ENCODE measurements at regions not wholly inside any gene's neighbourhood (a gene's known extent, or its start where the extent isn't known, plus 50 kb on each side); places are given as distances from the start of the nearest gene placed in this dataset.

DNA sequence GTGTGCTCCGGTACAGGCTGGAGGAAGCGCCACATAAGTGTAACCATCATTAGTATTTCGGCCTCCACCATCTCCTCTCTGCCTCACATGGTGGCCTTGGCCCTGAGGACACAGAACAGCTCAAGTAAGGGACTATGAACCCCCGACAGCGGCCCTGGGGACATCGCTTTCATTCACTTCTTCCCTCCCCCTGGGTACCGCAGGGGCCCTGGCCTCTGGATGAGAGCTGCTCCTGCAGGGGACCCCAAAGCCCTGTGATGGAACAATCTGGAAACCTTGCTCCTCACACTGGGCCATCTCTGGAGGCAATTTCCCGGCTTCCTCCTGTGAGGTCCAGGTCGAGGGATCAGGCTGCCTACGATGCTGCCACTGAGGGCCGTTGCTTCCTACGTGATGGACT, 565.5 kb downstream of the BRD1 start:
- Histone ChIP-seq H3K27ac (ENCODE audit: low read length) (no peak overlapping the region), H3K4me1 (ENCODE audit: control insufficient read depth in 1 of 2, insufficient read depth in 2 of 2, low read length in 2 of 2) (no peaks in the 10 kb centered on the region), H3K9me3 (ENCODE audit: control insufficient read depth in 1 of 2, low read length in 2 of 2) (no peaks in the 10 kb centered on the region), H3K4me3 (ENCODE audit: low read depth in 1 of 2, low read length in 2 of 2) (no peak overlapping the region), H3K36me3 (ENCODE audit: control insufficient read depth in 1 of 2, insufficient read depth in 2 of 2, low read length in 2 of 2) (no peaks in the 10 kb centered on the region), H3K27me3 (ENCODE audit: low read depth, low read length) (no peaks in the 10 kb centered on the region)

DNA sequence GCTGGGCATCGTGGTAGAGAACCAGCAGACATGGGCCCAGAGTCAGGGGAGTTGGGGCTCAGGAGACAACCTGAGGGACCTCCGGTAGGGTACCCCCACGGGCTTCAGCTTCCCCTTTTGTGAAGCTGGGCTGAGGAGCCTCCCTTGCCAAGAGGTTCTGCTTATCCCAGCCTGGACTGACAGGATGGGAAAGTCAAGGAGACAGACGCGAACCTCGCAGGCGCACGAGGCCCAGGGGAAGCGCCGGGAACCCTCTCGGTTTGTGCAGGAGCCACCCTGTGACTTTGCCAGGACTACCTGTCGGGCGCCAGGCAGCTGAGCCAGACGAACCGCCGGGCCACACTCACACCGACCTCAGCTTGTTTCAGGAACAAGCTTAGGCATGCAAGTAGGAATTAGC, 566.1 kb downstream of the BRD1 start:
- no peaks in the 10 kb centered on the region for H3K9me3 ChIP-seq (ENCODE audit: control insufficient read depth in 1 of 2, low read length in 2 of 2)
- H3K27ac ChIP-seq (ENCODE audit: low read length), result no peak overlapping the region
- H3K4me1 ChIP-seq (ENCODE audit: control insufficient read depth in 1 of 2, insufficient read depth in 2 of 2, low read length in 2 of 2), result no peaks in the 10 kb centered on the region
- H3K4me3 ChIP-seq (ENCODE audit: low read depth in 1 of 2, low read length in 2 of 2), result no peak overlapping the region
- H3K36me3 ChIP-seq (ENCODE audit: control insufficient read depth in 1 of 2, insufficient read depth in 2 of 2, low read length in 2 of 2), result no peaks in the 10 kb centered on the region
- no peaks in the 10 kb centered on the region for H3K27me3 ChIP-seq (ENCODE audit: low read depth, low read length)

DNA sequence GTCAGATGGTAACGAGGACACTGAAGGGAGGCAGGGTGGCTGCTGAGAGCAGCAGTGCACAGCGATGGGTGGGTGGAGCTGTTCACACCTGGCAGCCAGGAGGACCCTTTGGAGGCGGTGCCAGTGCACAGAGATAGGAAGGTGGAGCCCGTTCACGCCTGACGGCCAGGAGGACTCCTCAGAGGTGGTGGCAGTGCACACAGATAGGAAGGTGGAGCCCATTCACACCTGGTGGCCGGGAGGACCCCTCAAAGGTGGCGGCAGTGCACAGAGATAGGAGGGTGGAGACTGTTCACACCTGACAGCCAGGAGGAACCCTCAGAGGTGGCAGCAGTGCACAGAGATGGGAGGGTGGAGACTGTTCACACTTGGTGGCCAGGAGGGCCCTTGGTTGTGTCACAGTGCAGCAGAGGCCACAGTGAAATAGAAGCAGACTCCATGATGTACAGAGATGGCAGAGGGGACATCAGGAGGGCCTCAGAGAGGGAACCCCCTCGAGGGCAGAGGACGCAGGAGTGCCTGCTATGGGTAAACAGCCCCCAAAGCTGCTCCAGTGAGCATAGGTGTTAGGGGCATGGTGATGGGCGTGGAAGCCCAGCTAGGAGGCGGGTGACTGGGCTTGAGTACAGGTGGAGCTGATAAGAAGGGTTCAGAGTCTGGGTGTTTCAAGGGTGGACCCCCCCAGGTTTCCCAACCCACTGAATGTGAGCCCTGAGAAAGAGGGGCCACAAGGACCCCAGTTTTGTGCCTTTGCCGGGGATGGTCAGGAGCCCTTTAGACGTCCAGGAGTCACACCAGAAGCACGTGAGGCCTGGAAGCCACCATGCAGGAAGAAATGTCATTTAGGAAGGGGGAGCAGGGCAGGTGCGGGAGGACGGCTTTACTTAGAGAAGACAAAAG, 566.7 kb downstream of the BRD1 start:
- Histone ChIP-seq H3K27me3 (ENCODE audit: low read depth, low read length) (no peaks in the 10 kb centered on the region), H3K27ac (ENCODE audit: low read length) (no peak overlapping the region), H3K4me3 (ENCODE audit: low read depth in 1 of 2, low read length in 2 of 2) (no peak overlapping the region), H3K9me3 (ENCODE audit: control insufficient read depth in 1 of 2, low read length in 2 of 2) (no peaks in the 10 kb centered on the region), H3K36me3 (ENCODE audit: control insufficient read depth in 1 of 2, insufficient read depth in 2 of 2, low read length in 2 of 2) (no peaks in the 10 kb centered on the region), H3K4me1 (ENCODE audit: control insufficient read depth in 1 of 2, insufficient read depth in 2 of 2, low read length in 2 of 2) (no peaks in the 10 kb centered on the region)

DNA sequence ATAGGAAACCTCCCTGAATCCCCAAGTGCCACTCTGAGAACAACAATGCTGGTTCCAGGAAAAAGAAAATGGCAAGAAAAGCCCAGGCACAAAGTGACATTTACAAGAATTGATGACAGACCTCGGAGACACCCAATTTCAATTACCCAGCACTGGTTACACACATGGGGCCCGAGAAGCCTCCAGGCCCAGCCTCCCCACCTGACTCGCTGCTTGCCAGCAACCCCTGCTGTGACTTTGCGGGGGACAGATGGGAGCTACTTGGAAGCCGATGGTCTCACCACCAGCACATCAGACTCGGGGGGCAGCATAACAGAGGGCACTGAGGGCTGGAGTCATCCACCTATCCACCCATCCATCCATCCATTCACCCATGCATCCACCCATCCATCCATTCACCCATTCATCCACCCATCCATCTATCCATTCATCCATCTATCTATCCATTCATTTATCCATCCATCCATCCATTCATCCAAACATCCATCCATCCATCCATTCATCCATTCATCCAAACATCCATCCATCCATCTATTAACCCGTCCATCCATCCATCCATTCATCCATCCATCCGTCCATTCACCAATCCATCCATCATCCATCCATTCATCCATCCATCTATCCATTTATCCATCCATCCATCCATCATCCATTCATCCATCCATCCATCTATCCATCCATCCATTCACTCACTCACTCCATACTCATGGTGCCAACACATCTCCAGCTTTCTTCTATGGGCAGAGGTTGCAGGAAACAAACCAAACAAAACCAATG, 567.6 kb downstream of the BRD1 start:
- Histone ChIP-seq H3K36me3 (ENCODE audit: control insufficient read depth in 1 of 2, insufficient read depth in 2 of 2, low read length in 2 of 2) (no peaks in the 10 kb centered on the region), H3K9me3 (ENCODE audit: control insufficient read depth in 1 of 2, low read length in 2 of 2) (no peaks in the 10 kb centered on the region), H3K4me1 (ENCODE audit: control insufficient read depth in 1 of 2, insufficient read depth in 2 of 2, low read length in 2 of 2) (no peaks in the 10 kb centered on the region), H3K27me3 (ENCODE audit: low read depth, low read length) (no peaks in the 10 kb centered on the region), H3K27ac (ENCODE audit: low read length) (no peak overlapping the region), H3K4me3 (ENCODE audit: low read depth in 1 of 2, low read length in 2 of 2) (no peak overlapping the region)

DNA sequence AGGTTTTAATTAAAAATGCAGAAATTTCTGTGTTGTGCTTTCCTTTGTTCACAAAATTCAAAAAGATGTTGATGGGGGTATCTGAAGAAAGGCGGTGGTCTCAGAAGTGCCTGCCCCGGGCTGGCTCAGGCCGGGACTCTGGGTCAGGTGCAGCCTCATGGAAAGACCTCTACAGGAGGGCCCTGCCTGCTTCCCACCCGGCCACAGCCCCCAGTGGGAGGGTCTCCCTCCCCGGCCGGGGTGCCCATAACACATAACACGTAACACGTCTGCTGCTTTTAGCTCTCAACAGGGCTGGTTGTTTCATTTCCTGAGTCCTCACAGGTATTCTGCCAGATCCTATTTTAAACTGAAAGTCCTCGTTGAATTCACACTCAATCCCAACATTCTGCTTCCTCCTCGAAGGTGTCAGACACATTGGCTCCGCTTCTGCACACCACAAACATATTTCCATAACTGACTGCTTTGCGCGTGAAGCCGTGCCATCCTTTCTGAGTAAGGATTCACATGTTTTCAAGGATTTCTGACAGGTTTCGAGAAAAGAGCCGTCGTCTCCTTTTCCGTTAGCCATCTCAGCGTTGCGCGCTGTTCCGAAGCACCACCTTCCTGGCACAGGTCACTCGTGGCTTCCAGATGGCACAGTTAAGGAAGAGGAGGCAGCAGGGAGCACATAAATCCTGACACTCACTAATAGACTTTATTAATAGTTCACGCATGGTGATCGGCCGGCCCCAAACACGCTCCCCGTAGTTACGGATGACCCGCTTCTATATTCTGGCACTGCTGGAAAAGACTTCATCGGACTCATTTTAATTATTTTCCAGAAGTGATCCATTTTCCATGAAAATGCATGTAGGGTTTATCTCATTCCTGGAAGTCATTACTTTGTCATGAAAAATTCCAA, 569.3 kb downstream of the BRD1 start:
- Histone ChIP-seq H3K4me3 (ENCODE audit: low read depth in 1 of 2, low read length in 2 of 2) (no peak overlapping the region), H3K36me3 (ENCODE audit: control insufficient read depth in 1 of 2, insufficient read depth in 2 of 2, low read length in 2 of 2) (no peaks in the 10 kb centered on the region), H3K9me3 (ENCODE audit: control insufficient read depth in 1 of 2, low read length in 2 of 2) (no peaks in the 10 kb centered on the region), H3K27ac (ENCODE audit: low read length) (no peak overlapping the region), H3K27me3 (ENCODE audit: low read depth, low read length) (no peaks in the 10 kb centered on the region), H3K4me1 (ENCODE audit: control insufficient read depth in 1 of 2, insufficient read depth in 2 of 2, low read length in 2 of 2) (no peaks in the 10 kb centered on the region)

DNA sequence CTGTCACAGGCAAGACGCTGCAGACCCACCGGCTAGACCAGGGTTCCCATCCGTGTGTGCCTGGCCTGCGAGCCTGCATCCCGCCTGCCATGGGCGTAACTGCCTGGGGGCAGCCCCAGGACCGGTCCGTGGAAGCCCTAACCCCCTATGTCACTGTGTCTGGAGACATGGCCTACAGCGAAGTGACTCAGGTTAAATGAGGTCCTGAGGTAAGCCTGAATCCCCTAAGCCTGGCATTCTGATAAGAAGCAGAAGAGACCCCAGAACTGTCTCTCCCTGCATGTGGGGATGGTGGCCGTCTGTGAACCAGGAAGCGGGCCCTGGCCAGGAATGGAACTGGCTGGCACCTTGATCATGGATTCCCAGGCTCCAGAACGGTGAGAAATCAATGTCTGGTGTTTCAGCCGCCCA, 570.1 kb downstream of the BRD1 start:
- H3K4me3 ChIP-seq (ENCODE audit: low read depth in 1 of 2, low read length in 2 of 2), result no peak overlapping the region
- H3K9me3 ChIP-seq (ENCODE audit: control insufficient read depth in 1 of 2, low read length in 2 of 2), result no peaks in the 10 kb centered on the region
- H3K27ac ChIP-seq (ENCODE audit: low read length), result no peak overlapping the region
- H3K27me3 ChIP-seq (ENCODE audit: low read depth, low read length), result no peaks in the 10 kb centered on the region
- H3K36me3 ChIP-seq (ENCODE audit: control insufficient read depth in 1 of 2, insufficient read depth in 2 of 2, low read length in 2 of 2), result no peaks in the 10 kb centered on the region
- no peaks in the 10 kb centered on the region for H3K4me1 ChIP-seq (ENCODE audit: control insufficient read depth in 1 of 2, insufficient read depth in 2 of 2, low read length in 2 of 2)

DNA sequence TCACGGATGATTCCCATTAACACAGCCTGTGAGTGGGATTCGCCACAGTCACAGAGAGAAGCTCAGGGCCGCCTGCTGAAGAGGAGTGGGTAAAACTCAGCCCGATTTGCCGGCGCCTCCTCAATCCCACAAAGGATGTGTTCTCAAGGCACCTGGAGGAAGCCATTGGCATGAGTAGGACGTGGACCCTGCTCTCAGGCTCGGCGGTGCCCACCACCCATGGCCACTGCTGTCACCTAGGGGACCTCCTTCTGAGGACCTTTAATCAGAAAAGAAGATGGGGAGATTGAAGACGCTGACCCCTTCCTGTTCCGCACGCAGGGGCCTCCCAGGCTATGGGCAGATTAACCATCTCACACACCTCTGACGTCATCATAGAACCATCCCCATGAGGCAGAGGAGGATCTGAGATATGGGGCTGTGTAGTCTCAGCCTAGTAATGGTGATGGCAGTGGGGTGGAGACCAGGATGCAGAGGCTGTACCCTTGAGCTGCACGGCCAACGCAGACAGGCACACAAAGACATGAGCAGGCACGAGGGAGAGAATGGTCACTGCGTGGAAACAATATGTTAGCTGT, 571.8 kb downstream of the BRD1 start:
- Histone ChIP-seq H3K9me3 (ENCODE audit: control insufficient read depth in 1 of 2, low read length in 2 of 2) (no peaks in the 10 kb centered on the region), H3K27ac (ENCODE audit: low read length) (no peak overlapping the region), H3K4me1 (ENCODE audit: control insufficient read depth in 1 of 2, insufficient read depth in 2 of 2, low read length in 2 of 2) (no peaks in the 10 kb centered on the region), H3K27me3 (ENCODE audit: low read depth, low read length) (no peaks in the 10 kb centered on the region), H3K4me3 (ENCODE audit: low read depth in 1 of 2, low read length in 2 of 2) (no peak overlapping the region), H3K36me3 (ENCODE audit: control insufficient read depth in 1 of 2, insufficient read depth in 2 of 2, low read length in 2 of 2) (no peaks in the 10 kb centered on the region)

DNA sequence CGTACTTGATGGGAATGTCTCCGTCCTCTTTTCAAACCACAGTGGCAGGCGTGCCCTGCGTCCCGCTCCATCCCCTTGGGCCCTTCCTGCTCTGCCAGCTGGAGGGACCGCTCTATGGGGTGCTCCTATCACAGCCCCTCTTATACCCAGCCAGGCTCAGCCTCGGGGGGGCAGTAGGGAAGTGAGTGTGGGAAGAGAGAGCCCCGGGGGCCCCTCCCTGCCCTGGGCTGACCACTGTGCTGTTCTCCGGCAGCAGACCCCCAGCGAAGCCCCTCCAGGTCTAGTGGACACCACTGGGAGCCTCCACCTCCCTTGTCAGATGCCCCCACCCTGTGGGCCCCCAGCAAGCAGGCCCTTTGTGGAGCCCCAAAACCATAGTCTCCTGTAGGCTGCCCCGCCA, 572.5 kb downstream of the BRD1 start:
- H3K9me3 ChIP-seq (ENCODE audit: control insufficient read depth in 1 of 2, low read length in 2 of 2), result no peaks in the 10 kb centered on the region
- H3K27me3 ChIP-seq (ENCODE audit: low read depth, low read length), result no peaks in the 10 kb centered on the region
- H3K27ac ChIP-seq (ENCODE audit: low read length), result no peak overlapping the region
- H3K4me3 ChIP-seq (ENCODE audit: low read depth in 1 of 2, low read length in 2 of 2), result no peak overlapping the region
- no peaks in the 10 kb centered on the region for H3K36me3 ChIP-seq (ENCODE audit: control insufficient read depth in 1 of 2, insufficient read depth in 2 of 2, low read length in 2 of 2)
- no peaks in the 10 kb centered on the region for H3K4me1 ChIP-seq (ENCODE audit: control insufficient read depth in 1 of 2, insufficient read depth in 2 of 2, low read length in 2 of 2)

DNA sequence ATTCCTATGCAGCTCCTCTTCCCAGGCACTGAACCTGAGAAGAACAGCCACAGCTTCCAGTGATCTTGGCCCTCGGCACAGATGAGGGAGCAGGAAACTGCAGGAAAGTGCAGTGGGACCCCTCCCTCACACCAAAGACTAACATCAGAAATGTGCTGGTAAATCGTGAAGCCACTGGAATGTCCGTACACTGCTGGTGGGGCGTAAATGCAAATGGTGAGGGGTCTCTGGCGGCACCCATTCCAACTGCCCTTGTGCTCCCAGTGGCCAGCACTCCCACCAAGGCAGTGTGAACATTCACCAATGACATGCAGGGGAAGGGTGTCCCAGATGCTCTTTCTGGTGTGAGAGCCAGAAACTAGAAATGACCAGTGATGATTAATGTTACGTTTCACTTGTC, 574.0 kb downstream of the BRD1 start:
- Histone ChIP-seq H3K36me3 (ENCODE audit: control insufficient read depth in 1 of 2, insufficient read depth in 2 of 2, low read length in 2 of 2) (no peaks in the 10 kb centered on the region), H3K4me1 (ENCODE audit: control insufficient read depth in 1 of 2, insufficient read depth in 2 of 2, low read length in 2 of 2) (no peaks in the 10 kb centered on the region), H3K9me3 (ENCODE audit: control insufficient read depth in 1 of 2, low read length in 2 of 2) (no peaks in the 10 kb centered on the region), H3K4me3 (ENCODE audit: low read depth in 1 of 2, low read length in 2 of 2) (no peak overlapping the region), H3K27me3 (ENCODE audit: low read depth, low read length) (no peaks in the 10 kb centered on the region), H3K27ac (ENCODE audit: low read length) (no peak overlapping the region)

DNA sequence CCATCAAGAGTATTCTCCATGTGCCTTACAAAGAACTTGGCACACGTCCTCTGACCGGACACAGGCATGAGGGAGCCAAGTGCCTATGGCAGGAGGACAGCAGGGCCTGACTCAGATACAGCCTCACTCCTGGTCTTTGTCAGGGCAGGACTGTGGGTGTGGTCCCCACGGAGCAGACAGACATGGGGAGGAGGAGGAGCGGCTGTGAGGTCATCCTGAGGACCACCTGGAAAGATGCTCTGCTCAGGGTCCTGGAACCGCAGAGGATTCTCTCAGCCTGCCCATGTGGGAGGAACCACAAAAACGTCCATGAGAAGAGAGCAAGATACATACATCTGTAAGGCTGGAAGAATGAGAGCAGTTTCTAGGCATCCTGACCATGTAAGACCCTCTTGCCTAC, 576.3 kb downstream of the BRD1 start:
- H3K27me3 ChIP-seq (ENCODE audit: low read depth, low read length), result no peaks in the 10 kb centered on the region
- no peak overlapping the region for H3K27ac ChIP-seq (ENCODE audit: low read length)
- no peak overlapping the region for H3K4me3 ChIP-seq (ENCODE audit: low read depth in 1 of 2, low read length in 2 of 2)
- no peaks in the 10 kb centered on the region for H3K9me3 ChIP-seq (ENCODE audit: control insufficient read depth in 1 of 2, low read length in 2 of 2)
- no peaks in the 10 kb centered on the region for H3K4me1 ChIP-seq (ENCODE audit: control insufficient read depth in 1 of 2, insufficient read depth in 2 of 2, low read length in 2 of 2)
- no peaks in the 10 kb centered on the region for H3K36me3 ChIP-seq (ENCODE audit: control insufficient read depth in 1 of 2, insufficient read depth in 2 of 2, low read length in 2 of 2)

Measured in muscle layer of duodenum (tissue), 2 donors.